Uterus (tissue), 2 donors: ENCODE measurements at regions not wholly inside any gene's neighbourhood (a gene's known extent, or its start where the extent isn't known, plus 50 kb on each side); places are given as distances from the start of the nearest gene placed in this dataset.

ENCODE experiments used
- CTCF ChIP-seq, 4 experiments: fragments of 200-600 bp in 2 of 4; fragments of 450-650 bp in 2 of 4; sonication (generic) in 2 of 4; IDR thresholded peaks; one replicate each; pipeline ENCODE4 v1.5.1; 2016 to 2019; ENCODE audit warnings: antibody characterized with exemption in 4 of 4, mild to moderate bottlenecking in 2 of 4, moderate library complexity in 1 of 4
- POLR2A ChIP-seq, 2 donors: fragments of 450-650 bp; IDR thresholded peaks; one replicate each; pipeline ENCODE4 v1.6.1; 2016; ENCODE audit warnings: antibody characterized with exemption in 2 of 2, mild to moderate bottlenecking in 1 of 2, moderate library complexity in 1 of 2

- TF ChIP-seq CTCF (IDR thresholded peaks at IDR 0.05) = no peak
- no peak for TF ChIP-seq POLR2A (IDR thresholded peaks at IDR 0.05)
These were observed 1079.4 kb downstream of the BRD1 start for GRCh38 chr22:48748113-48748859.
